ENCODE measurements at regions not wholly inside any gene's neighbourhood (a gene's known extent, or its start where the extent isn't known, plus 50 kb on each side); places are given as distances from the start of the nearest gene placed in this dataset.

DNA sequence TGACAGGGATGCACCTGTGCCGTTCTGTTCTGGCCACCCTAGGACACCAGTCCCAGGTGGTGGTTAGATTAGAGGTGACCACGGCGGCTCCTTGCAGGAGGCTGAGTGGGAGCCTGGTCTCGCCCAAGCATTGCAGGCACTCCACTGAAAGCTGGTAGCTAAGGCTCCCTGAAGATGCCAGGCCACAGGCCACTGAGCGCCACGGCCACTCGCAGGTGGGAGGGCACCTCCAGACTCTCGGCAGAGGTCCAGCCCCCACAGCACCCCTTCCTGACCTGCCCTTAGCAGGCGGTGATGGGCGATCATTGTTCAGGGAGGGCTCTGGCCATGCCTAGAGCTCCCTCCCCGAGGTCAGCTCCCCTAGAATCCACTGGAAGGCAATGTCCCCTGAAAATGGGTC is 1270.2 kb downstream of the BRD1 start:
- H3K36me3 ChIP-seq: no peaks in the 10 kb centered on the region
- H3K27me3 ChIP-seq: peaks cover 0 to 9% of the 10 kb centered on the region in 2 donors
- DNase-seq (peak in 1 of 4 donors; percentile 67), ATAC-seq (no peak)
- no peaks in the 10 kb centered on the region for H3K4me1 ChIP-seq
- no peak overlapping the region for H3K4me3 ChIP-seq
- TF ChIP-seq, protein P1, sequence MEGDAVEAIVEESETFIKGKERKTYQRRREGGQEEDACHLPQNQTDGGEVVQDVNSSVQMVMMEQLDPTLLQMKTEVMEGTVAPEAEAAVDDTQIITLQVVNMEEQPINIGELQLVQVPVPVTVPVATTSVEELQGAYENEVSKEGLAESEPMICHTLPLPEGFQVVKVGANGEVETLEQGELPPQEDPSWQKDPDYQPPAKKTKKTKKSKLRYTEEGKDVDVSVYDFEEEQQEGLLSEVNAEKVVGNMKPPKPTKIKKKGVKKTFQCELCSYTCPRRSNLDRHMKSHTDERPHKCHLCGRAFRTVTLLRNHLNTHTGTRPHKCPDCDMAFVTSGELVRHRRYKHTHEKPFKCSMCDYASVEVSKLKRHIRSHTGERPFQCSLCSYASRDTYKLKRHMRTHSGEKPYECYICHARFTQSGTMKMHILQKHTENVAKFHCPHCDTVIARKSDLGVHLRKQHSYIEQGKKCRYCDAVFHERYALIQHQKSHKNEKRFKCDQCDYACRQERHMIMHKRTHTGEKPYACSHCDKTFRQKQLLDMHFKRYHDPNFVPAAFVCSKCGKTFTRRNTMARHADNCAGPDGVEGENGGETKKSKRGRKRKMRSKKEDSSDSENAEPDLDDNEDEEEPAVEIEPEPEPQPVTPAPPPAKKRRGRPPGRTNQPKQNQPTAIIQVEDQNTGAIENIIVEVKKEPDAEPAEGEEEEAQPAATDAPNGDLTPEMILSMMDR (IDR thresholded peaks at IDR 0.05): no peak
- H3K9me3 ChIP-seq: no peaks in the 10 kb centered on the region
- intact Hi-C loops (cut with DNase I): no loop called here
- H3K27ac ChIP-seq: no peak overlapping the region

DNA sequence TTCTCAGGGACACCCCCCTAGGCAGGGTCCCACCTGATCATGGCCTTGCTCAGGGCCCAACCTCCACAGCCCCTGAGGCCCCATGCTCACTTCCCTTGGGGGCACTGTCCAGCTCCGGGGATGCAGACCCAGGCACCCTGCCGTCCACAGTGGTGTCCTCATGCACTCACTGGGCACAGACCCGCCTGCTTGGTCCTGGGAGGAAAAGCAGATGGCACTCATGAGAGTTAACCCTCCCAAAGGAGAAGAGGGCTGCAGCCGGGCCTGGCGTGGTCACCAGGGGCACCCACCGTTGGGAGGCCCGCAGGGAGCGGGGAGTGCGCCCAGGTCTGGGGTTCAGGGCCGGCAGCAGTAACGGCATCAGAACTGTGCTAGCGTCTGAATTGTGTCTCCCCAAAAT is 1270.9 kb downstream of the BRD1 start:
- Histone ChIP-seq H3K4me3 (no peak overlapping the region), H3K27ac (no peak overlapping the region), H3K36me3 (no peaks in the 10 kb centered on the region), H3K27me3 (peaks cover 0 to 16% of the 10 kb centered on the region in 2 donors), H3K9me3 (no peaks in the 10 kb centered on the region), H3K4me1 (no peaks in the 10 kb centered on the region)
- TF ChIP-seq, protein P1 (IDR thresholded peaks at IDR 0.05): no peak
- DNase-seq (peak in 1 of 4 donors; percentile 63), ATAC-seq (no peak)
- intact Hi-C loops (cut with DNase I): no loop called here

DNA sequence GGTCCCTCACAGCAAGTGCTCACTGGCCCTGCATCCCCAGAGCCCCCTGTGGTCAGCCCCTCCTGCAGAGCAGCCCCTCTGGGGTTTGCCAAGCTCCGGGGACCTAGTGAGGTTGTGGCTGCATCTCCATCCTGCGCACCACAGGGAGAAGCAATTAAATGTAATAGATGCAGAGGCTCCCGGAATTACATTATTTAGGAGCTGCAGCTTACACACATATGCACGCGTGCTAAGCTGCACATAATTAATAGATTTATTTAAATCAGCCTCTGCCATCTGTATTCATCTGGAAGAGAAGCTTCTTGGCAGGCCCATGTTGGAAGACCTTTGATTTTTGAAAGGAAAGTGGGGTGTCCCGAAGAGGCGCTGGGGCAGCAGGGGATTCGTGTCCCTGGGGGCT is 1271.5 kb downstream of the BRD1 start:
- Histone ChIP-seq H3K4me1 (no peaks in the 10 kb centered on the region), H3K27ac (no peak overlapping the region), H3K4me3 (no peak overlapping the region), H3K27me3 (peaks cover 0 to 17% of the 10 kb centered on the region in 2 donors), H3K36me3 (no peaks in the 10 kb centered on the region), H3K9me3 (no peaks in the 10 kb centered on the region)
- DNase-seq: peak in 1 of 4 donors; percentile 40
- no peak for ATAC-seq
- intact Hi-C loops (cut with DNase I): no loop called here
- TF ChIP-seq, protein P1 (IDR thresholded peaks at IDR 0.05): no peak

DNA sequence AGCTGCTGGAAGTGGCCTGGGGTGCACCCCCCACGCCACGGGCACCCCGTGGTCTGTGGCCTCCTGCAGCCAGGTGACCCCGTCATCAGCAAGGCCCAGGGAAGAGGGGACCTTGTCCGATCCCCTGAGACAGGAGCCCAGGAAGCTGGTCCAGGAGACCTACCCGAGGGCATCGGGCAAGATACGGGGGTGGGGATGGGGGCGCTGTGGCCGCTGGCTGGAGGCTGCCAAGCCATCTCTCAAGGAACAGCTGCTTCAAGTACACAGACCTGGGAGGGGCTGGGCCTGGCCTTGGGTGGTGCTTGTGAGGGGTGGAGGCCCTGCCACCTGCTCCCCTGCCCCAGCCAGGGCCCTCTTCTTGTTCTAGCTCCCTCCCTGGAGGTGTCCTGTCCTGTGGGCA is 1272.1 kb downstream of the BRD1 start:
- TF ChIP-seq, protein P1 (IDR thresholded peaks at IDR 0.05): no peak
- Histone ChIP-seq H3K4me3 (no peak overlapping the region), H3K27me3 (peaks cover 0 to 17% of the 10 kb centered on the region in 2 donors), H3K4me1 (no peaks in the 10 kb centered on the region), H3K27ac (no peak overlapping the region), H3K36me3 (no peaks in the 10 kb centered on the region), H3K9me3 (no peaks in the 10 kb centered on the region)
- intact Hi-C loops (cut with DNase I): no loop called here
- ATAC-seq (no peak), DNase-seq (peak in 1 of 4 donors; percentile 76)

DNA sequence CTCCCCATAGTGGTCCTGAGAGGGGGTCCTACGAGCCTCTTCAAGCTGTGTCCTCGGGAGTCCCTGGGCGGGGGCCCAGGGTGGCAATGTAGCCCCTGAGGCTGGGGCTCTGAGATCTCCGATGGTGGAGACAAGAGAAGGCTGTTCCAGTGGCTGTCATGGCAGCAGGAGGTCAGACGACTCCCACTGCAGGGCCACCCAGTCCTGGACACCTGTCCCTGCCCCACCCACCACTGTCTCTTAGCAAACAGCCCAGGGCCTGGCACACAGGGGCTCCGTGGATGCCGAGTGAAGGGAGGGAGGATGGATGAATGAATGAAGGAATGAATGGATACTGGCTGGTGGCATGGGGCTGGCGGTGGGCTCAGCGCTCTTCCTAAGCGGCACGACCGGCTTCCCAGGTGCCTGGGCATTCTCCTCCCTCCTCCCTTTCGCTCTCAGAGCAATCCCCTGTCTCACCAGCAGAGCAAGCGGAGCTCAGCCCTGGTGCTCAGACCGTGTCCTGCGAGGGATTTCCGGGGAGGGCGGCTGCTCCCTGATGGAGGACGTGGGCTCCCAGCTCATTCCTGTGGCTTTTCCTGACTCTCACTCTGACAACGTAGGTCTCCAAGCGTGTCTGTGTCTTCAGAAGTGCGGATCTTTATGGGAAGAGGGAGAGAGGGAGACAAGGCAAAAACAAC is 1272.6 kb downstream of the BRD1 start:
- Histone ChIP-seq H3K36me3 (no peaks in the 10 kb centered on the region), H3K27me3 (peaks cover 0 to 17% of the 10 kb centered on the region in 2 donors), H3K27ac (no peak overlapping the region), H3K4me1 (no peaks in the 10 kb centered on the region), H3K9me3 (no peaks in the 10 kb centered on the region), H3K4me3 (no peak overlapping the region)
- intact Hi-C loops (cut with DNase I): no loop called here
- TF ChIP-seq, protein P1 (IDR thresholded peaks at IDR 0.05): no peak
- peak in 1 of 4 donors; percentile 58 for DNase-seq
- ATAC-seq: no peak

Measured in left lung (tissue), 4 donors.